Testis (tissue), 2 donors: ENCODE measurements at regions not wholly inside any gene's neighbourhood (a gene's known extent, or its start where the extent isn't known, plus 50 kb on each side); places are given as distances from the start of the nearest gene placed in this dataset.

Experiments used
- DNase-seq: peaks from one replicate; pipeline ENCODE4 v3.0.0-alpha.2; 2019
- H3K27ac ChIP-seq, 2 donors: fragments of 200-600 bp; sonication (generic); one replicate each; pipeline ENCODE4 v1.5.1; 2019
- H3K27me3 ChIP-seq: fragments of 200-600 bp; sonication (generic); one replicate; pipeline ENCODE4 v1.5.1; 2019
- H3K36me3 ChIP-seq: fragments of 200-600 bp; sonication (generic); one replicate; pipeline ENCODE4 v1.5.1; 2017; ENCODE audit warnings: low read depth; ENCODE audit errors: missing control alignments
- H3K4me1 ChIP-seq: fragments of 200-600 bp; sonication (generic); one replicate; pipeline ENCODE4 v1.5.1; 2019
- H3K4me3 ChIP-seq, 2 donors: fragments of 200-600 bp; sonication (generic); one replicate each; pipeline ENCODE4 v1.5.1; 2017 to 2019
- H3K9me3 ChIP-seq: fragments of 200-600 bp; sonication (generic); one replicate; pipeline ENCODE4 v1.5.1; 2017
- POLR2A ChIP-seq: fragments of 450-650 bp; IDR thresholded peaks from one replicate; pipeline ENCODE4 v1.6.1; 2017; ENCODE audit warnings: antibody characterized with exemption, mild to moderate bottlenecking, moderate library complexity
- WGBS, 2 donors: methylation state at CpG; one replicate each; pipeline ENCODE4 v1.1.5; 2018; 5-methylcytosine and 5-hydroxymethylcytosine counted together
- intact Hi-C: fragments of 100-400 bp; cut with DNase I; formaldehyde crosslinking; loops from one replicate; pipeline ENCODE4 v1.15.1; 2023; ENCODE audit warnings: low total_unique reads
- TF ChIP-seq, protein P1 (sequence below), 3 experiments: fragments of 450-650 bp in 2 of 3; fragments of 200-600 bp in 1 of 3; sonication (generic) in 1 of 3; IDR thresholded peaks; one replicate each; pipeline ENCODE4 v1.5.1; 2016 to 2019; ENCODE audit warnings: antibody characterized with exemption in 3 of 3, mild to moderate bottlenecking in 2 of 3, moderate library complexity in 1 of 3

GRCh38 chr5:159658266-159658925 lies 257.9 kb upstream of the ADRA1B start:
- no peak for DNase-seq
- 79 to 90% methylated on average over 10 of the region's 10 CpGs for WGBS, 2 donors
- no peaks in the 10 kb centered on the region for H3K4me1 ChIP-seq
- intact Hi-C loops: no loop called here
- H3K9me3 ChIP-seq: no peaks in the 10 kb centered on the region
- H3K36me3 ChIP-seq: no peaks in the 10 kb centered on the region
- H3K27me3 ChIP-seq: no peaks in the 10 kb centered on the region
- no peak overlapping the region for H3K4me3 ChIP-seq
- TF ChIP-seq, protein P1, sequence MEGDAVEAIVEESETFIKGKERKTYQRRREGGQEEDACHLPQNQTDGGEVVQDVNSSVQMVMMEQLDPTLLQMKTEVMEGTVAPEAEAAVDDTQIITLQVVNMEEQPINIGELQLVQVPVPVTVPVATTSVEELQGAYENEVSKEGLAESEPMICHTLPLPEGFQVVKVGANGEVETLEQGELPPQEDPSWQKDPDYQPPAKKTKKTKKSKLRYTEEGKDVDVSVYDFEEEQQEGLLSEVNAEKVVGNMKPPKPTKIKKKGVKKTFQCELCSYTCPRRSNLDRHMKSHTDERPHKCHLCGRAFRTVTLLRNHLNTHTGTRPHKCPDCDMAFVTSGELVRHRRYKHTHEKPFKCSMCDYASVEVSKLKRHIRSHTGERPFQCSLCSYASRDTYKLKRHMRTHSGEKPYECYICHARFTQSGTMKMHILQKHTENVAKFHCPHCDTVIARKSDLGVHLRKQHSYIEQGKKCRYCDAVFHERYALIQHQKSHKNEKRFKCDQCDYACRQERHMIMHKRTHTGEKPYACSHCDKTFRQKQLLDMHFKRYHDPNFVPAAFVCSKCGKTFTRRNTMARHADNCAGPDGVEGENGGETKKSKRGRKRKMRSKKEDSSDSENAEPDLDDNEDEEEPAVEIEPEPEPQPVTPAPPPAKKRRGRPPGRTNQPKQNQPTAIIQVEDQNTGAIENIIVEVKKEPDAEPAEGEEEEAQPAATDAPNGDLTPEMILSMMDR (IDR thresholded peaks at IDR 0.05): no peak
- no peak for TF ChIP-seq POLR2A
- no peak overlapping the region for H3K27ac ChIP-seq

- intact Hi-C loops: no loop called here
- no peak overlapping the region for H3K27ac ChIP-seq
- H3K4me3 ChIP-seq: no peak overlapping the region
- H3K9me3 ChIP-seq: no peaks in the 10 kb centered on the region
- 78 to 80% methylated on average over 2 of the region's 2 CpGs for WGBS, 2 donors
- no peak for TF ChIP-seq POLR2A
- TF ChIP-seq, protein P1 (IDR thresholded peaks at IDR 0.05): no peak
- no peaks in the 10 kb centered on the region for H3K36me3 ChIP-seq
- no peak for DNase-seq
- no peaks in the 10 kb centered on the region for H3K4me1 ChIP-seq
- no peaks in the 10 kb centered on the region for H3K27me3 ChIP-seq
These were observed 255.9 kb upstream of the ADRA1B start for GRCh38 chr5:159660401-159660800.

DNA sequence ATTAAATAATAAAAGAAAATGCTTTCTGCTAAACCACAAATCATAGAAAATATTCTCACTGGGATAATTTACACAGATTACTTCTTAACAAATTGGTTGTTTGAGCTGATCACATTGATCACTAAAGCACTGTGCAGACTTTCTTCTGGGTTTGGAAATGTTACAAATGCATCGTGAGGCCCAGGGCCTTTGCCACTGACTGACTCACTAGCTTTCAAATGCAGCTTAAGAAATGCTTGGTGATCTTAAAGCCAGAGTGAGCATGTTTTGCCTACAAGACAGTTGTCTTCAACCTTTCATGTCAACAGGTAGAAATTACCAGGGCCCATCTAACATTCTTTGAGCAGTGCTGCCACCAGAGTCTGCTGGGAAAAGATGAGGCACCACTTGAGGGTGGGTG lies 252.3 kb upstream of the ADRA1B start:
- Histone ChIP-seq H3K27me3 (no peaks in the 10 kb centered on the region), H3K9me3 (no peaks in the 10 kb centered on the region), H3K4me3 (no peak overlapping the region), H3K27ac (no peak overlapping the region), H3K36me3 (no peaks in the 10 kb centered on the region), H3K4me1 (no peaks in the 10 kb centered on the region)
- 84 to 93% methylated on average over 1 of the region's 1 CpG for WGBS, 2 donors
- TF ChIP-seq POLR2A: no peak
- TF ChIP-seq, protein P1 (IDR thresholded peaks at IDR 0.05): no peak
- no peak for DNase-seq
- intact Hi-C loops: no loop called here

GRCh38 chr5:159667286-159667685 lies 249.0 kb upstream of the ADRA1B start:
- WGBS, 2 donors: 55 to 71% methylated on average over 2 of the region's 2 CpGs
- intact Hi-C loops: no loop called here
- Histone ChIP-seq H3K27me3 (no peaks in the 10 kb centered on the region), H3K4me3 (no peak overlapping the region), H3K4me1 (no peaks in the 10 kb centered on the region), H3K36me3 (no peaks in the 10 kb centered on the region), H3K9me3 (no peaks in the 10 kb centered on the region), H3K27ac (no peak overlapping the region)
- DNase-seq: no peak
- TF ChIP-seq, protein P1 (IDR thresholded peaks at IDR 0.05): no peak
- no peak for TF ChIP-seq POLR2A

GRCh38 chr5:159668556-159668955 lies 247.7 kb upstream of the ADRA1B start:
- no peak for DNase-seq
- intact Hi-C loops: no loop called here
- H3K4me3 ChIP-seq: no peak overlapping the region
- no peaks in the 10 kb centered on the region for H3K9me3 ChIP-seq
- TF ChIP-seq, protein P1 (IDR thresholded peaks at IDR 0.05): no peak
- TF ChIP-seq POLR2A: no peak
- 51% methylated on average over 3 of the region's 3 CpGs for WGBS, 2 donors
- H3K4me1 ChIP-seq: no peaks in the 10 kb centered on the region
- no peak overlapping the region for H3K27ac ChIP-seq
- no peaks in the 10 kb centered on the region for H3K27me3 ChIP-seq
- no peaks in the 10 kb centered on the region for H3K36me3 ChIP-seq
